ENCODE measurements at regions not wholly inside any gene's neighbourhood (a gene's known extent, or its start where the extent isn't known, plus 50 kb on each side); places are given as distances from the start of the nearest gene placed in this dataset.

DNA sequence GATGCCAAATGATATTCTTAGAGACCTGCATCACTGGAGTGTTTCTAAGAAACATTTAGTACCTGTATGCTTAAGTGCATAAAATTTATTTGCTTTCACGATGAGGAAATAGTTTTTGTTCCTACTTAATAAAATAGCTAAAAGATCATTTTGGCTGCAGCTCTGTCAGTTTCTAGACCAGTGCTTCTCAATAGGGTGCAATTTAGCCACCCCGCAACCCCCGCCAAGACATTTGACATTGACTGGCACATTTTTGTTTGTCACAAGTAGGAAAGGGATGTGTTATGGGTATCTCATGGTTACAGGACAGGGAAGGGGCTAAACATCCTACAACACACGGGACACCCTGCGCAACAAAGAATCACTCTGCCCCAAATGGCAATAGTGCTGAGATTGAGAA is 335.7 kb upstream of the HSF2 start:
- Histone ChIP-seq H4K91ac (ENCODE audit: insufficient read length, low read depth, low read length) (no peak overlapping the region), H3K27me3 (ENCODE audit: insufficient read depth, low read length) (no peaks in the 10 kb centered on the region), H4K20me1 (ENCODE audit: control insufficient read depth, insufficient read depth, insufficient read length) (no peaks in the 10 kb centered on the region), H4K8ac (replicated peaks; ENCODE audit: insufficient read length, low read depth, low read length) (no peak overlapping the region), H3K79me2 (ENCODE audit: insufficient read depth, low read length) (no peaks in the 10 kb centered on the region), H3K9ac (ENCODE audit: extremely low read depth, insufficient read length, low read length) (no peak overlapping the region), H3K14ac (ENCODE audit: insufficient read depth, low read length) (no peak overlapping the region), H3K27ac (ENCODE audit: insufficient read length, low read depth, low read length) (no peak overlapping the region), H3K18ac (ENCODE audit: insufficient read length, low read depth, low read length) (no peak overlapping the region), H4K5ac (ENCODE audit: insufficient read length, low read depth, low read length) (no peak overlapping the region), H3K56ac (ENCODE audit: insufficient read length, low read depth, low read length) (no peak overlapping the region), H2AK5ac (ENCODE audit: insufficient read length, low read length) (no peak overlapping the region), H2BK120ac (ENCODE audit: low read depth, low read length, poor library complexity, severe bottlenecking) (no peak overlapping the region), H3K9me3 (ENCODE audit: control insufficient read depth, low read depth, low read length) (no peaks in the 10 kb centered on the region), H2BK15ac (ENCODE audit: low read depth, low read length) (no peak overlapping the region), H3K23ac (ENCODE audit: insufficient read length, low read depth, low read length) (no peak overlapping the region), H2BK12ac (ENCODE audit: insufficient read length, low read depth, low read length) (no peak overlapping the region), H2BK20ac (ENCODE audit: low read depth, low read length, poor library complexity, severe bottlenecking) (no peak overlapping the region), H2BK5ac (ENCODE audit: insufficient read length, low read length) (no peak overlapping the region), H3K79me1 (ENCODE audit: insufficient read depth, low read depth, low read length, poor library complexity, severe bottlenecking) (no peaks in the 10 kb centered on the region), H3K4ac (ENCODE audit: low read depth, low read length) (no peak overlapping the region), H3K4me2 (ENCODE audit: insufficient read depth, insufficient read length, low read length) (no peak overlapping the region), H3K23me2 (ENCODE audit: insufficient read length, low read depth, low read length, poor library complexity, severe bottlenecking) (no peaks in the 10 kb centered on the region), H3T11ph (ENCODE audit: low read length) (no peak overlapping the region), H3K4me1 (ENCODE audit: insufficient read depth, low read length) (no peaks in the 10 kb centered on the region; the same call in 1 of the 2 replicates), H2AFZ (ENCODE audit: low read length) (no peak overlapping the region)
- Mint-ChIP-seq H3K27me3 (ENCODE audit: low read depth) (no peaks in the 10 kb centered on the region), H3K36me3 (ENCODE audit: insufficient read depth in 1 of 3, low read depth in 3 of 3) (no peaks in the 10 kb centered on the region), H3K4me1 (peaks cover 17 to 21% of the 10 kb centered on the region in 2 experiments), H3K27ac (no peak overlapping the region; a peak in 1 of 7 replicates), H3K4me3 (no peak overlapping the region), H3K9me3 (no peaks in the 10 kb centered on the region)
- no CpG with 5 or more reads among the region's 5 CpGs for WGBS (ENCODE audit: extremely low coverage, insufficient read length, low lambda C conversion rate)
- DNase-seq, result no peak
- TF ChIP-seq, protein P1, sequence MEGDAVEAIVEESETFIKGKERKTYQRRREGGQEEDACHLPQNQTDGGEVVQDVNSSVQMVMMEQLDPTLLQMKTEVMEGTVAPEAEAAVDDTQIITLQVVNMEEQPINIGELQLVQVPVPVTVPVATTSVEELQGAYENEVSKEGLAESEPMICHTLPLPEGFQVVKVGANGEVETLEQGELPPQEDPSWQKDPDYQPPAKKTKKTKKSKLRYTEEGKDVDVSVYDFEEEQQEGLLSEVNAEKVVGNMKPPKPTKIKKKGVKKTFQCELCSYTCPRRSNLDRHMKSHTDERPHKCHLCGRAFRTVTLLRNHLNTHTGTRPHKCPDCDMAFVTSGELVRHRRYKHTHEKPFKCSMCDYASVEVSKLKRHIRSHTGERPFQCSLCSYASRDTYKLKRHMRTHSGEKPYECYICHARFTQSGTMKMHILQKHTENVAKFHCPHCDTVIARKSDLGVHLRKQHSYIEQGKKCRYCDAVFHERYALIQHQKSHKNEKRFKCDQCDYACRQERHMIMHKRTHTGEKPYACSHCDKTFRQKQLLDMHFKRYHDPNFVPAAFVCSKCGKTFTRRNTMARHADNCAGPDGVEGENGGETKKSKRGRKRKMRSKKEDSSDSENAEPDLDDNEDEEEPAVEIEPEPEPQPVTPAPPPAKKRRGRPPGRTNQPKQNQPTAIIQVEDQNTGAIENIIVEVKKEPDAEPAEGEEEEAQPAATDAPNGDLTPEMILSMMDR (conservative IDR thresholded peaks at IDR 0.05), result no peak

Data from H9 (cell line).